GM10248 (cell line): ENCODE measurements at regions not wholly inside any gene's neighbourhood (a gene's known extent, or its start where the extent isn't known, plus 50 kb on each side); places are given as distances from the start of the nearest gene placed in this dataset.

ENCODE experiments used
- CTCF ChIA-PET: fragments of 300-600 bp; sonication (Branson Sonifier 250); formaldehyde crosslinking; extraction: SDS; loops from one replicate; lab custom pipeline; 2021; ENCODE audit warnings: antibody characterized with exemption; lab: Yijun Ruan, JAX
- POLR2A ChIA-PET: fragments of 350-650 bp; sonication (Branson Sonifier 250); formaldehyde crosslinking; extraction: SDS; loops from one replicate; lab custom pipeline; 2020; ENCODE audit warnings: antibody characterized with exemption; lab: Yijun Ruan, JAX
- DNase-seq: peaks from one replicate; pipeline ENCODE4 v3.0.0; 2012; ENCODE audit errors: extremely low spot score
- CTCF ChIP-seq: IDR thresholded peaks from 2 replicates; pipeline ENCODE4 v1.5.1; 2012; ENCODE audit warnings: mild to moderate bottlenecking, low read depth; ENCODE audit errors: extremely low read depth, missing control alignments, control extremely low read depth

- DNase-seq, result no peak
- CTCF ChIA-PET, result no interaction called here
- POLR2A ChIA-PET, result no interaction called here
- no peak for TF ChIP-seq CTCF
These were observed 256.1 kb upstream of the SYT4 start for GRCh38 chr18:43533371-43533770.

- POLR2A ChIA-PET, result no interaction called here
- CTCF ChIA-PET, result no interaction called here
- no peak for DNase-seq
- TF ChIP-seq CTCF, result no peak
These were observed 257.2 kb upstream of the SYT4 start for GRCh38 chr18:43534511-43534910.

- DNase-seq, result no peak
- CTCF ChIA-PET, result interaction anchor here (1.3 kb wide), 1 partner anchor 13 kb away, joined by 3 read pairs; no protein-coding TSS in a partner anchor
- TF ChIP-seq CTCF, result no peak
- POLR2A ChIA-PET, result no interaction called here
These were observed 262.6 kb upstream of the SYT4 start for GRCh38 chr18:43539862-43540261.

GRCh38 chr18:43542016-43542415, 264.7 kb upstream of the SYT4 start:
- no peak for TF ChIP-seq CTCF
- no peak for DNase-seq
- POLR2A ChIA-PET, result no interaction called here
- CTCF ChIA-PET, result no interaction called here

- ChIA-PET POLR2A (no interaction called here), CTCF (no interaction called here)
- no peak for TF ChIP-seq CTCF
- no peak for DNase-seq
These were observed 265.9 kb upstream of the SYT4 start for GRCh38 chr18:43543236-43543635.

- TF ChIP-seq CTCF, result no peak
- ChIA-PET CTCF (no interaction called here), POLR2A (no interaction called here)
- DNase-seq, result no peak
These were observed 270.2 kb upstream of the SYT4 start for GRCh38 chr18:43547456-43547855.

- TF ChIP-seq CTCF, result no peak
- DNase-seq, result no peak
- ChIA-PET POLR2A (no interaction called here), CTCF (interaction anchor here (1.3 to 3.8 kb wide), 2 partner anchors 11 to 1261 kb away, joined by 5 to 22 read pairs; no protein-coding TSS in a partner anchor)
These were observed 282.2 kb upstream of the SYT4 start for GRCh38 chr18:43559507-43559906.
